ENCODE measurements at regions not wholly inside any gene's neighbourhood (a gene's known extent, or its start where the extent isn't known, plus 50 kb on each side); places are given as distances from the start of the nearest gene placed in this dataset.
A peak's percentile ranks its signal among the peaks of the same experiment; 100 is the strongest.

GRCh38 chr20:48325656-48326433, 502.0 kb downstream of the PREX1 start:
- H3K4me1 Mint-ChIP-seq, result no peaks in the 10 kb centered on the region
- peaks cover 2% of the 10 kb centered on the region for H3K27me3 Mint-ChIP-seq
- no peaks in the 10 kb centered on the region for H3K36me3 Mint-ChIP-seq
- peaks cover 0 to 3% (median 0%) of the 10 kb centered on the region in 3 donors for H3K9me3 Mint-ChIP-seq
- H3K4me3 Mint-ChIP-seq, result no peak overlapping the region
- H3K27ac Mint-ChIP-seq, result no peak overlapping the region

DNA sequence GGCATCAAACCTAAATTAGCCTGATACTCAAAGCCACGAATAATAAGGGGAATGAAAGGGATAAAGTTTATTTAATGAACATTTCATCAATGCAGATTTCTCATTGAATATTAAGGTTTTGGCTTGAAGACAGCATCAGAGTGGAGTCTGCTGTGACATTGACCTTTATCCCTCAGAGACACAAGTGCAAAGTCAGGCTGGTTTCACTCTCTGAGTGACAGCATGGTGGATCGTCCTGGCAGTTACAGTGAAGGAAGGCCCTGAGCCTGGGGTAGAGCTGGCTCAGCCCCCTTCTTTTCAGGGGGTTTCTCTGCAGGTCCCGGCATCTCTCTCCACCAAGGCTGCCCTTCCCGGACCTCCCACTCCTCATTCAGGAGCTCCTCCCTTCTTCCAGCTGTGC, 503.1 kb downstream of the PREX1 start:
- Mint-ChIP-seq H3K27ac (no peak overlapping the region), H3K27me3 (peaks cover 2% of the 10 kb centered on the region), H3K4me1 (no peaks in the 10 kb centered on the region), H3K4me3 (no peak overlapping the region), H3K36me3 (no peaks in the 10 kb centered on the region), H3K9me3 (peaks cover 0 to 3% (median 0%) of the 10 kb centered on the region in 3 donors)

- no peak overlapping the region for H3K27ac Mint-ChIP-seq
- no peaks in the 10 kb centered on the region for H3K4me1 Mint-ChIP-seq
- H3K27me3 Mint-ChIP-seq, result peaks cover 5% of the 10 kb centered on the region
- no peak overlapping the region for H3K4me3 Mint-ChIP-seq
- H3K36me3 Mint-ChIP-seq, result no peaks in the 10 kb centered on the region
- peaks cover 0 to 3% (median 0%) of the 10 kb centered on the region in 3 donors for H3K9me3 Mint-ChIP-seq
Measured at GRCh38 chr20:48321271-48321670, 506.5 kb downstream of the PREX1 start.

GRCh38 chr20:48319943-48320584, 507.7 kb downstream of the PREX1 start:
- Mint-ChIP-seq H3K4me3 (no peak overlapping the region), H3K9me3 (peaks cover 0 to 2% (median 0%) of the 10 kb centered on the region in 3 donors), H3K27ac (no peak overlapping the region), H3K36me3 (no peaks in the 10 kb centered on the region), H3K4me1 (no peaks in the 10 kb centered on the region), H3K27me3 (peaks cover 5% of the 10 kb centered on the region)

DNA sequence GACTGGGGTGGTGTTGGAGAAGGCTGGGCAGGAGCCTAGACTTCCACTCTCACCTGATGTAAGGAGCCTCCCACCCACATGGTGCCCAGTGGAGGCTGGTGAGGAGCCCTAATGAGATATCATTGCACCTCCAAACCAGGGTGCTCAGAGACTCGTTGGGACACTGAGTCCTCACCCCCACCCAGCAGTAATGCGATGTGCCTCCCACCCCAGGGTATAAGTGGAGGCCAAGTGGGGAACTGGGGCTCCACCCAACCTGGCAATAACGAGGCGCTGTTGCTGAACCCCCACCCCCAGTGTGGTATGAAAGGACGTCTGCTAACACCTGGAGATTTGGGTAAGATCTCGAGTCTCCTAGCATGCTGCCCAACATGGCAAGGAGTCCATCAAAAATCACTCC, 510.2 kb downstream of the PREX1 start:
- Mint-ChIP-seq H3K4me3 (no peak overlapping the region), H3K9me3 (no peaks in the 10 kb centered on the region), H3K27ac (no peak overlapping the region), H3K27me3 (peaks cover 5% of the 10 kb centered on the region), H3K36me3 (no peaks in the 10 kb centered on the region), H3K4me1 (no peaks in the 10 kb centered on the region)

GRCh38 chr20:48314925-48315592, 512.7 kb downstream of the PREX1 start:
- Mint-ChIP-seq H3K4me3 (no peak overlapping the region), H3K36me3 (no peaks in the 10 kb centered on the region), H3K9me3 (no peaks in the 10 kb centered on the region), H3K4me1 (no peaks in the 10 kb centered on the region), H3K27ac (no peak overlapping the region), H3K27me3 (peaks cover 4% of the 10 kb centered on the region)

DNA sequence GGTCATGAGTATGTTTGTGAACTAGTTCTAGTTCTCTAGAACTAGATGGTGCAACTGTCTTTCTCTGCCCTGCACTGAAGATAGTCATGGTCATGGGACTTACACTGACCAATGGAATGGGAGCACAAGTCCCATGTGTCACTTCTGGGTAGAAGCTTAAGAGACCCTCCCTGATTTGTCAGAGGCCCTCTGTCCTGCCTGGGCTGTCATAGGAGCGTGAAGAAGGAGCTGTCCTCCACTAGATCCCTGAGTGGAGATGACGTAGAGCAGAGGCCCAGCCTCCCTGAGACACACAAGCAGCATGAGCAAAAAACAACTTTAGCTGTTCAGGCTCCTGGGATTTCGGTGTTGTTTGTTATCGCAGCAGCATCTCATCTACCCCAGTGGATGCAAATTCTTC, 514.5 kb downstream of the PREX1 start:
- Mint-ChIP-seq H3K36me3 (no peaks in the 10 kb centered on the region), H3K4me1 (no peaks in the 10 kb centered on the region), H3K4me3 (no peak overlapping the region), H3K27ac (no peak overlapping the region), H3K27me3 (peaks cover 13% of the 10 kb centered on the region), H3K9me3 (peaks cover 0 to 2% (median 0%) of the 10 kb centered on the region in 3 donors)

DNA sequence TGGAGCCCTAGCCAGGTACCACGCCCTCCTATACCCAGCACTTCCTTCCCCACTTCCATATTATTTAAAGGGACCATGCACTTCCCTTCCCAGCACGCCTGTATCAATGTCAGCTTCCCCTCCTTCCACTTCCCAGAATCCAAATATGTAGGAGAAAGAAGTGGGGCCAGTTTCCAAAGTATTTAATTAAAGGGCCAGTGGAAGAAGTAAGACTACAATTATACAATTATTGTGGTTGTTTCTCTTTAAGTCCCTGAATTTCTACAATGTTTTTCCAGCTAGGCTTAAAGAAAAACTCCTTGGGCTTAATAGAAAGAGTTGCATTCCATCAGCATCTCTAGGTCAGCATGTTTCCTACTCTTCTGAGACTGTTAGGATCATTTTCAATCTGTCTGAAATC, 515.8 kb downstream of the PREX1 start:
- no peaks in the 10 kb centered on the region for H3K36me3 Mint-ChIP-seq
- no peak overlapping the region for H3K4me3 Mint-ChIP-seq
- peaks cover 0 to 2% (median 0%) of the 10 kb centered on the region in 3 donors for H3K9me3 Mint-ChIP-seq
- H3K27me3 Mint-ChIP-seq, result peaks cover 12% of the 10 kb centered on the region
- no peaks in the 10 kb centered on the region for H3K4me1 Mint-ChIP-seq
- no peak overlapping the region for H3K27ac Mint-ChIP-seq

GRCh38 chr20:48310305-48310704, 517.5 kb downstream of the PREX1 start:
- Mint-ChIP-seq H3K4me3 (no peak overlapping the region), H3K27me3 (peaks cover 11% of the 10 kb centered on the region), H3K4me1 (no peaks in the 10 kb centered on the region), H3K27ac (peak overlapping the region in 1 of 3 donors; percentile 50), H3K9me3 (peaks cover 0 to 2% (median 0%) of the 10 kb centered on the region in 3 donors), H3K36me3 (no peaks in the 10 kb centered on the region)

DNA sequence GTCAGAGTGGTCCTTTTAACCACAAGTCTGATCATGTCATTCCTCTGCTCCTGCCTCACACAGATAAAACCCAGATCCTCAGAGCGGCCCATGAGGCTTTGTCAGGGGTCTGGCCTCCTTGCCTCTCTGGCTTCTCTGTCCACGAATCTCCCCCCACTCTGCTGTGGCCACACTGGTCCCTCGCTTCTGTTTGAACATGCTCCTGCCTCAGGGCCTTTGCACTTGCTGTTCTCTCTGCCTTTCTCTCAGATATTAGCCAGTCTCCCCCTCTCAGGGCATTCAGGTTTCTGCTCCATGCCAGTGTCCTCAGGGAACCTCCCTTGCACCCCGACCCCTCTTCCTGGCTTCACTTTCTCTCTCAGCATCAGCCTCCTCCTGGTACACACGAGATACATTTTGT, 518.5 kb downstream of the PREX1 start:
- Mint-ChIP-seq H3K27me3 (peaks cover 15% of the 10 kb centered on the region), H3K4me3 (no peak overlapping the region), H3K36me3 (no peaks in the 10 kb centered on the region), H3K4me1 (no peaks in the 10 kb centered on the region), H3K27ac (no peak overlapping the region), H3K9me3 (peaks cover 0 to 2% (median 0%) of the 10 kb centered on the region in 3 donors)

DNA sequence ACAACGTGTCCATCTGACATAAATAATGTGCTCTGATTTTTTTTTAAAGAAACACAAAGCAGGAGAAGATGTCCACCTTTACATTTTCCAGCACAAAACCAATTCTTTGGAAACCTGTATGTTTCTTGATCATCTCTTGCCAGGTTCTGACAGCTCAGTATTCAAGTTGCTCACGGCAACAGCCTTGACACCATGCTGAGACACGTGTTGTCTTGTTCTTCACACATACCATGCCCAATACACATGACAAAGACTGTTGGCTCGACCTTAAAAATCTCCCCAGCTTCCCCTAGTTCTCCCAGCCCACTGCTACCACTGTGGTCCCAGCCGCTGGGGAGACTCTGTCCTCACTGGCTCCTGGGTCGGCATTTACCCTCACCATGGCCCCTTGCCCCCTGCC, 518.9 kb downstream of the PREX1 start:
- Mint-ChIP-seq H3K27ac (no peak overlapping the region), H3K4me1 (no peaks in the 10 kb centered on the region), H3K9me3 (peaks cover 0 to 2% (median 0%) of the 10 kb centered on the region in 3 donors), H3K27me3 (peaks cover 16% of the 10 kb centered on the region), H3K36me3 (peaks cover under 1% of the 10 kb centered on the region), H3K4me3 (no peak overlapping the region)

DNA sequence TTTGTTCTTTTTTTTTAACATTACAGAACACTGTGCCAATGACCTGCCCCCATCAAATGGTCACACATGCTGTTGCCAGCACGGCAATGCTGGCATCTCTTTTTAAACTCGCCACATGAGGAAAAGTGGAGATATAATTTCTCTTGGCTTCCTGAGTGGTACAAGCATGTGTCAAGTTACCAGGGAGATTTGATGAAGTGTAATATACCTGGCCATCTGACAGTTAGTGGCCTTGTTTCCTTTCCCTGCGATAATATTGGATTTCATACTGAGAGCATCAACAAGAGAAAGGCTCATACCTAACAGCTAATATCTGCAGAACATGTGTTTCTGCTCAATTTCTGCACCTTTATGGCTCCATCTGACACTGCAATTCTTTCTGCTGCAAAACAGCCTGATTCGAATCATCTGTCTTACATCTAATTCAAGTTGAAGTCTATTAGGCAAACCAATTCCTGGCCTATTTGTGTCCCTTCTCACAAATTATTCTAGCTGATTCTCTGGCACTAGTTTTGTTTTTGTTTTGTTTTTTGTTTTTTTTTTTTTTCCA, 519.5 kb downstream of the PREX1 start:
- Mint-ChIP-seq H3K9me3 (peaks cover 0 to 2% (median 0%) of the 10 kb centered on the region in 3 donors), H3K4me1 (no peaks in the 10 kb centered on the region), H3K4me3 (no peak overlapping the region), H3K27ac (no peak overlapping the region), H3K36me3 (peaks cover 1% of the 10 kb centered on the region), H3K27me3 (peaks cover 16% of the 10 kb centered on the region)

GRCh38 chr20:48307277-48307676, 520.5 kb downstream of the PREX1 start:
- H3K4me3 Mint-ChIP-seq, result no peak overlapping the region
- no peak overlapping the region for H3K27ac Mint-ChIP-seq
- peaks cover 1% of the 10 kb centered on the region for H3K36me3 Mint-ChIP-seq
- peaks cover 0 to 2% (median 2%) of the 10 kb centered on the region in 3 donors for H3K9me3 Mint-ChIP-seq
- H3K27me3 Mint-ChIP-seq, result peaks cover 16% of the 10 kb centered on the region
- no peaks in the 10 kb centered on the region for H3K4me1 Mint-ChIP-seq

DNA sequence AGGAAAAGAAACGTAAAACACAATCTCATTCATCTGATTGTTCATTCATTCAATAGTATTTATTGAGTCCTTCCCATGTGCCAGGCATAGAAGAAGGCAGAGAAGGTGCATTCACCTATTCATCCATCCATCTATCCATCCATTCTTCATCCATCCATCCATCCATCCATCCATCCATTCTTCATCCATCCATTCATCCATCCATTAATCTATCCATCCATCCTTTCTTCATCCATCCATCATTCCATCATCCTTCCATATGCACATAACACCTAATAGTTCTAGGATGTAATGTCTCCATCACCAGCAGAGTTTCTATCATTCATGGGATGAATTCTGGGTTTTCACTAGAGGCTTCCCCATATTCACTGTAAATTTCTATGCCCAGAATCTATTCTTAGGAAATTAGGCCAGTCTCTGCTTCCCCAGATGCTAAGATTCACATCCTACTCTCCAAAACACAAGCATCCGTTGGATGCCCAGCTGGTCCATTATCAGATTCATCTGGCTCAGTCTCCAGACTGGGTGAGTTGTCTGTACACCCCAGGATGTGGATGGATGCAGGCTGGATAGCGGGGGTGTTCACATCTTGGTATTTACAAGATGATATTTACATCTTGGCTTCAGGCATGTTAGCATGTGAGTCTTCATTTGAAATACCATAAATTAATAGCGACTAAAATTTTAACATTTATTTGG, 517.7 kb upstream of the SULF2 start:
- Mint-ChIP-seq H3K27ac (no peak overlapping the region), H3K4me1 (no peaks in the 10 kb centered on the region), H3K36me3 (peaks cover 1% of the 10 kb centered on the region), H3K27me3 (peaks cover 15% of the 10 kb centered on the region), H3K9me3 (peaks cover 0 to 5% (median 0%) of the 10 kb centered on the region in 3 donors), H3K4me3 (peak overlapping the region in 1 of 4 donors; percentile 3)

DNA sequence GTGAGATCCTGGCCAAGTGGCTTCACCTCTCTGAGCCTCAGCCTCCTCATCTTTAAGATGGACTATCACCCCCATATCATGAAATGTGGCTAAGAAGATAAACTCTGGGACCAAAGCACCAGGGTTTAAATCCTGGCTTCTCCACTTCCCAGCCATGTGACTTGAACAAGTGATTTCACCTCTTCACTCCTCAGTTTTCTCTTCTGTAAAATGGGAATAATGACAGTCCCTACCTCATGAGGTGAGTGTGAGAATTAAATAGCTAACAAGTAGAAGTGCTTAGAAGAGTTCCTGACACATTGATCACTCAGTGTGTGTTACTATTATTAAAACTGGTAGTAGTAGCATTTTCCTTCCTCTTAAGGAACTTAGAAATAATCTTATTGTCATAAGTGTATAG, 516.9 kb upstream of the SULF2 start:
- Mint-ChIP-seq H3K9me3 (peaks cover 0 to 5% (median 0%) of the 10 kb centered on the region in 3 donors), H3K27me3 (peaks cover 13% of the 10 kb centered on the region), H3K4me3 (no peak overlapping the region), H3K36me3 (peaks cover 1% of the 10 kb centered on the region), H3K27ac (no peak overlapping the region), H3K4me1 (no peaks in the 10 kb centered on the region)

Data from IgD-negative memory B cell (primary cell).